ENCODE measurements at regions not wholly inside any gene's neighbourhood (a gene's known extent, or its start where the extent isn't known, plus 50 kb on each side); places are given as distances from the start of the nearest gene placed in this dataset.
"Not testable (repeated sequence)": the region's sequence is repeated elsewhere in the genome, so short reads cannot be mapped to it uniquely, and the experiment has no call there.

DNA sequence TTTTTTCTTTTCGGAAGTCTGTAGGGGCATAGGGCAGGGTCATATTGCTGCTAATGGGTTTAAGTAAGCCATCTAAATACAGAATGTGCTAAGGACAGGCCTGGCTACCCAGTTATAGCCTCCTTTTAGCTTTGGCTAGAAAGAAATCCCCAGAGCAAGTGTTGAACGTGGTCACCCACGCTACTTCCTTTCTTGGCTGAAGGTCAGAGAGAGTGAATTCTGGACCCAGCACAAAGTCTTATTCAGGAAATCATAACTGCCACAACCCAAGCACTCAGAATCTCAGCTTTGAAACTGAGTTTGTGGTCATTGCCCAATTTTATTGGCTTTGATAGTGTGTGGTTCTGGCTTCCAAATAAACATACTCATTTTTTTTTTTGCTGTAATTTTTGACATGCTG lies 542.1 kb upstream of the ATP2B1 start:
- DNase-seq: no peak

DNA sequence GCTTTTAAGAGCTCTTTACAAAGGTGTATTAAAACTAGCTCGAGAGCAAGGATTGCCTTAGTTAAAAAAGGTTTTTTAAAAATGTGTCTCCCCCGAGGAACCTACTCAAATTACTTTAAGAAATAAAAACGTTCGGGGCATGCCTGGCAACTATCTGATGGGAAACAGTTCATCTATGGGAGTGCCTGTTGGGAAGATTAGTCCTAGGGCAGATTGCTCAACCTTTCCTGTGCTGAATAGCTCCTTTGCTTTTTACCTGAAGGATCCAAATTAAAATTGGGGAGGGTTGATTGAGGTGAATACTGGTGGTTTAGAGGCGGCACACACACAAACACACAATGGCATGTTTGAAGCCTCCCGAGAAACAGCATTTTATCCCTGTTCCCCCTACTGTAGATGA lies 541.4 kb upstream of the ATP2B1 start:
- no peak for DNase-seq

DNA sequence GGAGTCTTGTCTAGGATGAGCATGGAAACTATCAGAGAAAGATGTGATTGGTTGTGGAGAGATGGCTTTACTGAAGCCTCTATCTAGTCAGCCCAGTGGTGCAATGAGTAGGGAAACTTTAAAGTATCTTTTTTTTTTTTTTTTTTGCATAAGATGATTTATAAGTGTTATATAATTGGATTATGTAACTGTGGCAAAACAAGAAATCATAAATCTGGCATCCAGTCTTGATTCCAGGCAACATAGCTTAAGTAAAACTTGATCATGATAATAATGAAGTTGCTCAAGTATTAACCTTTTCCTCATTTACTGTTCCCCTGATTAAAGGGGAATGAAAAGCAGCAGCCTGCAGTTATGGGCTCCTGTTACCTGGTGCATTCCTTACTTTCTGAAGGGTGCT lies 538.0 kb upstream of the ATP2B1 start:
- no peak for DNase-seq

DNA sequence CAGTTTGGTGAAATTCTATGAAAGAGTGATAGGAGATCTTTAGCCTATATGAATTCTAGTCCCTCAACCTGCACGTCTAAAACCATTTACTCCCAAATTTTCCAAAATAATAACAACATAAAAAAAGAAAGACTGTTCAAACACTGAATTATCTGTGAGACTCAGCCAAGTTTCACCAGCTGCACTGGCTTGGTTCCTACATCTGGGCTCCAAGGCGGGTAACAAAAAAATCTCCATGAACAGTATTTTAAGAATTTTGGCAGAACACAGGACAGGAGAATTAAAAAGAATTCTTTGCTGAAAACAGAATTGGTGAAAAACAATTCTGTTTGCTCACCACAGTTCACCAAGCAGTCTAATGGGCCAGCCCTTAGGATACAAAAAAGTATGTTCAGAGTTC lies 536.8 kb upstream of the ATP2B1 start:
- no peak for DNase-seq

DNA sequence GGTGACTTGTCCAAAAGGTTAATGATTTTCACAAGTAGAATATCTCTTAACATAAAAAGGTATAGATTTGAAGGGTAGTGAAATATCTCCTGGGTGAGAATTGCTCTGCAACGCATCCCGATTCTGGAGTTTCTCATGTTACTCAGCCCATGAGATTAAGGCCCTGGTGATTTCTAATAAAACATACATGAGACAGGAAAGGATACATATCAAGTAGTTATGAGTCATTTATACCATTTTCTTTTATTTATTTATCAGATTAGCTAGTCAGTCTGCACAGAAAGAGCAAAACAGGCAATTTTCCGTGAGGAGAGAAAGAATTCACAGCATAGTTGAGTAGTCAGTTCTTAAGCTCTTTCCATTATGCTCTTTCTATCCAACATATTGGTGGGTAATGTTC lies 535.6 kb upstream of the ATP2B1 start:
- DNase-seq: no peak

DNA sequence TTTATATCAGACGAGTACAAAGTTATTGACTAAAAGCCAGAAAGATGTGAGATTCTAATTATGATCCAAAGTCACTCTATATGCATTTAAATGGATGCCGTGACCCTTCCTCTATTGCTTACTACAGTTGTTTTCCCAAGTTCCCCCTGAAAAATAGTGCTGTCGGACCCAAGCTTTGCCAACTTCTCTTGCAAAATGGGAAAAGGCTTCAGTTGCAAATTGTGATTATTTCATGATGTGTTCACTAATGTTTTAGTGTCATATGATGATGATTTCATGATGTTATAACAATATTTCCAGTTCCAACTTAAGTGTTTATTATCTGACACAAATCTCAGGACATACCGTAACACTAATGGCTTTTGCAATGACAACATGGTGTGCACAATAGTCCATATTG lies 534.6 kb upstream of the ATP2B1 start:
- DNase-seq: no peak

DNA sequence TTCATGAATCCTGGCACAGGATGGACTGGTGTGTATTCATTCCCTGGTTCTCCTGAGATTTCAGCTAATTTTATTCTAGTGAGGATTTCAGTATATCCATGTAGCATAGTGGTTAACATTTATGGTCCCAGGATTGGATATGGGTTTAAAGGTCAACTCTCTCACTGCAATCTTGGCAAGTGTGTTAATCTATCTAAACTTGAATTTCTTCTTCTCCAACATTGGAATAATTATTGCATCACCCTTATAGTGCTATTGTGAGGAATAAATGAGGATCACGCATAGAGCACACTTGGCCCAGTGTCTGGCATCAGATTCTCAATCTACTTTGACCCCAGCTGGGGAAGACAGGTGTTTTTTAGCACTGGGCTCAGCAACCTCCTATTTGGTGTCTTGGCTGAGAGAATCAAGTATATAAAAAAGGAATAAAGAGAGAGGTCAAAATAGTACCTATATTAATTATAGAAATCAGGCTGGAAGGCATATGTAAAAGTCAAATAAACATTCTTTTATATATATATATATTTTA lies 531.2 kb upstream of the ATP2B1 start:
- no peak for DNase-seq

DNA sequence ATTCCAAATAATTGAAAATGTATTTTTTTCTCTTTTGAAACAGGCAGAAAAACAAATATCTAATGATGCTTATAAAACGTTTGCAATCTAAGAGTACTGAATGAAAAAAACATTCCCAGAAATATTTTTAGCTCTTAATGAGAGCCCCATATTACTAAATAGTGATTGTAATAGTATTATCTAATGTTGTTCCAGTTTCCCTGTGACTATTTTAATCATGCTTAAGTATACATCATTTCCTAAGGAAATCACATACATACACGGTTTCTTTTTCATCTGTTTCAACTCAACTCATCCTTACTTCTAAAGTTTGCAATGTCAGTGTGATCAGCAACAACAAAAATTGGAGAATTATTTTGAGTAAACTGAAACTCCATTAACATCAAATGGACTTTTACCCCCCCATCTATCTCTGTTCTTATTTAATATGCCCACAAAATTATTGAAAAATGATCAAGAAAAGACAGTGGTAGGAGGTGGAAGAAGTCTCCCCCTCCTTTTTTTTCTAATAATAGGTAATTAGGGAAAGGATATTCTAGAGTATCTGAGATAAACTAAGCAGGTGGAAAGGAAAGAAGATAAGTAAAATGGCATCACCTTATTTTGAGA lies 530.1 kb upstream of the ATP2B1 start:
- no peak for DNase-seq

DNA sequence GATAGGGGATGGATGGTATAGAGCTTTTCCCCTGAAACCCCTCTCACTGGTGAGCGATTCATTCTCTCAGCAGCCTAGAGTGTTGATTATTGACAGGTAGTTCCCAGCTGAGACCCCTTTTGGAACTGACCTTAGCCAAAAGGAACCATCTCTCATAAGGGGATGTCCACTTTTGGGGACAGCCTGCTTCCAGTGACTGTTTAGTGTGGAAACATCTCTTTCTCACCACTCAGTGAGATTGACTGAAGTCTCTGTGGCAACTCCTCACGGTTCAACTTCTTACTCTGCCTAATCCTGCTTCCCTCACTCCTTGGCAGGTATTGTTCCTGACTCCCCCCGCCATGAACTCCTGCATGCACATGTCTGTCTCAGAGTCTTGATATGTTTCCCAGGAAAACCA lies 529.2 kb upstream of the ATP2B1 start:
- DNase-seq: no peak

DNA sequence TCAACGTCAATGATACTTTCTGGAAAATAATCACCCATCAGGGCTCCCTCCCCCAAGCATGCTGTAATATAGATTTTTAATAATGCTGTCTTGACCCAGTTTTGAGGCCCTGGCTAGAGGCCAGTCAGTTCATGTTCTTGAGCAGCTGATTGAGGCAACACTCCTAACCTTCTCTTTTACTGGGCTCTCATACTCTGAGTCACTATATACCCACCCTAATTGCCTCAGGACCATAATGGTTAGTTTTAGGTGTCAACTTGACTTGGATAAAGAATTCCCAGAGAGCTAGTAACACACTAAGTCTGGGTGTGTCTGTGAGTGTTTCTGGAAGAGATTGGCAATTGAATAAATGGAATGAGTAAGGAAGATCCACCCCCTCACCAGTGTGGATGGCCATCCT lies 527.0 kb upstream of the ATP2B1 start:
- DNase-seq: no peak

DNA sequence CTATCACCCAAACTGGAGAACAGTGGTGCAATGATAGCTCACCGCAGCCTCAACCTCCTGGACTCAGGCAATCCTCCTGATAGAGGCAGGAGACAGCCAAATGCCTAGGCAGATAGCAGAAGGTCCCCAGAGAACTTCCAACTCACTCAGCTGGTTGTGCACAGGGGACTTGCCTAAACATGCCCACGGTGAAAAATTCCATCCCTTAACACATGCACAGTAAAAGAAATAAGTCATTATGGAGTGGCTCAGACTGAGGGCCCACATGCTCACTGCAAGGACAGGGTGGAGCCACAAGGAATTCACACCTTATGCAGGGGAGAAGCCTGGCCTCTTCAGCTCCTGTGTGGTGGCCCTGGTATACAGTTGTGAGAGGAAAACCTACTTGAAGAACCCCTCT lies 525.8 kb upstream of the ATP2B1 start:
- DNase-seq: no peak

DNA sequence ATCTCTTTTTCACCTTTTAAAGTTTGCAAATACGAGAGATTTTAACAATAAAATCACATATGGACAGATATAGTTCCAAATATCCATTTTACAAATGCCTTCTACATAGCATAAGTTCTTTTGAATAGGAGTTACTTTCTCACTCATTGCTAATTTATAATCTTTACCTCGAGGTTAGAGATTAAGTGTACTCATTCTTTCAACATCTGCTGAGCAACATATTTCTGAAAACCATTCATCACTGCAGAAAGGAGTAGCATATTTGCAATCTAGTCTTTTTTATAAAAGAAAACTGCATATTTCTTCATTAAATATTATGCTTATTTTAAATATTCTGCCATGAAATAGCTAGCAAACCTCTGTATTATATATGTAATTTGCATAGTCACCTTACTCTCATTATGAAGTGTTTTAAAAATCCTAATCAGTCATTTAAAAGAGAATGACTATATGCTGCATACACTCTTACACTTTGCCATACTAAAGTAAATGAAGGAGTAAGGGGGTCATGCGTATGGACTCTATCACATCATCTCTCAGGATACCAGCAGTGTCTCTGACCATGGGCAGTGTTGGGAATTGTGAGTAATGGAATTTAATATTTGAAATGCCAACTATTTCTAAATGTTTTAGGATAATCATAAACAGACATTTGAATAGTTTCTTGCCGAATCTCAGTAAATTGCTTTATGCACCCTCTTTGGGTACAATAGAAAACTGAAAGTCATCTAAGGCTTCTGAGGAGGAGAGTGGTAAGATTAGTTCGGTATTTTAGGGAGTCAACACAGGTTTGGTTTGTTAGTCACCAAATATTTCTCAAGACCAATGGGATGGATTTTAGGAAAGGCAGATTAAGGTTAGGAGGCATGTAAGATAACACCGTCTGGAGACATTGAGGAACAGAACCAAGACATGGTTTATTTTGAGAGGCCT lies 524.8 kb upstream of the ATP2B1 start:
- DNase-seq: no peak

DNA sequence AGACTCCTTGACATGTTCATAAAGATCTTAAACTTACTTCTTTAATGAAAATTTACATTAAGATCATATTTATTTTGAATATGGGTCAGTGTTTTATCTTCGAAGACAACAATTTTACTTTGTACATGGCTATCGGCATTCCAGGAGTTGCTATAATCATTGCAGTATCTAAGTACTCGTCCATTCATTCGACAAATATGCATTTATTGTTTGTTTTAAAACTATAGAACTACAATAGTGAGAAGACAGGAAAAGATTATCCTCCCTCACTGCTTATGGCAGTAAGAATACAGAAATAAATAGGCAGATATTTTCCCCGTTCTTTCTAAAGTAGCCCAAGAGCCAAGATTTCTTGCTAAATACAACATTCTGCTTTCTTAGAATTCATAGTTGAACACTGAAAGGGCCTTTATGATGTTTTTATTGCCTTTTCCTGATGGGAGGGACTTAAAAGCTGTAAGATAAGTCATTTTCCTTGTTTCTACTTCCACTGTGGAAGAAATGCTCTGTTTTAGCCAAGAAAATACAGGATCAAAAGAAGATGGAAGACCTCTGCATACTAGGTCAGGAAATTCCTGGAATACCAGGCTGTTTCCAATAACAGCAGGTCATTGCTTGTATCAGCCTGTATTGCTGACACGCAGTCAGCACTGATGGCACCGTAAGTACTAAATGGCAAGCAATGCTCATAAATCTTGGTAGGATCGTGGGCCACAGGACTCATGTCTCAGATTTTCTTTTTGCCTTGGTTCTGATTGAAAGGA lies 521.0 kb upstream of the ATP2B1 start:
- no peak for DNase-seq

DNA sequence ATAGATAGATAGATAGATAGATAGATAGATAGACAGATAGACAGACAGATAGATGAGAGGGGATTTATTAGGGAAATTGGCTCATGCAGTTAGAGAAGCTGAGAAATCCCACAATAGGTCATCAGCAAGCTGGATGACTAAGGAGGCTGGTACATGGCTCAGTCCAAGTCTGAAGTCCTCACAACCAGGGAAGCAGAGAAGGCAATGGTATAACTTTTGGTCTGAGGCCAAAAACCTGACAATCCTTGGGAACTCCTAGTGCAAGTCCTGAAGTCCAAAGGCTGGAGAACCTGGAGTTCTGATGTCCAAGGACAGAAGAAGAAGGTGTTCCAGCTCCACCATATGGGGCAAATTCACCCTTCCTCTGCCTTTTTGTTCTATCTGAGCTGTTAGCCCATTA lies 517.6 kb upstream of the ATP2B1 start:
- DNase-seq: no peak

DNA sequence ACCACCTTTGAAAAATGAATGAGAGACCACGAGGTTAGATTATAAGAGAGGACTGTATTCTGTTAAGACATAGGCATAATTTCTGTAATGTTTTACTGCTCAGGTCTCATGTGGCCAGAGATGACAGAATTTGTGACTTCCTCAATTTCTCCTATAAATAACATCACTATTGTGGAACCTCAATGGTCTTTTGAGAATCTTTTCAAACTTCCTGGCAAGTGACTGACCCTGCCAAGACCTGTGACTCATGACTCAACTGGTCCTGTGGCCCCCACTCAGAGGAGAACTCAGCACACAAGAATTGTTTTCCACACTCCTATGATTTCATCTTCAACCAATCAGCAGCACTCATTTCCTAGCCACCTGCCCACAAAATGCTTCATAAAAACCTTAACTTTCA lies 508.2 kb upstream of the ATP2B1 start:
- no peak for DNase-seq

DNA sequence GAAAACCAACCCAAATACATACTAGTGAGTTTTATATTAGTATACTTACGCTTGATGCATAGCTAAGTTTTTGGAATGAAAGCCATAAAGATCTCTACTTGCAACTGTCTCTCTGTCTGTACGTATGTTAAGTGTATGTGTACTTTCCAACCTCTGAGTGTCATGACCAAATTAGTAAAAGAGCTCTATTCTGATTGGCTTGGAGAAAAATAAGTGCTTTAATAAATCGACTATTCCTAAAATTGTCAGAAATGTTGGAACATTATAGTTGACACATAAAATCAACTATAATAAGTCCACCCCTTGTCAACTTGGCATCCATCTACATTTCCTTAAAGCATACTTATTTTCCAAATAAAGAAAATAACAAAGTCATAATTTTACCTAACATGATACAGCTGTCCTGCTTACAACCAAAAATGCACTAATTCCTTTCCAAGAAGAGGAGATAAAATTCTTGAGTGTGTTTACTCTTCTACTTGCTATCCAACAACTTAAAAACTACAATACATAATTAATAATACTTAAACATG lies 507.4 kb upstream of the ATP2B1 start:
- no peak for DNase-seq

DNA sequence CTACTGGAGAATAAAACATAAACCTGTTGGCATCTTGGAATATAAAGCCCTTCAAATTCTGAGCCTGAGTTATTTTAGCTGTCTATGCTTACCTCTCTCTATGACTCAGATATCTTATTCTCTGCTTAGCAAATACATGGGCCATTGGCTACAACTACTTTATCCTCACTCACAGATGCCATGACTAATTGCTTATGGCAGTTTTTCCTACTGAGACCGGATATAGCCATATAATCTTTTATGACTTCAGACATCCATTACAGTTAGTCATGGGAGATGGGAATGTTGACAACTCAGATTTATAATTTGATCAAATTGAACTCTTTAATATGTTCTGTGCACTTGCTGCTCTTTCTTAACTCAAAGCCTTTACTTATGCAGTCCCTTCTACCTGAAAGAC lies 502.4 kb upstream of the ATP2B1 start:
- DNase-seq: no peak

DNA sequence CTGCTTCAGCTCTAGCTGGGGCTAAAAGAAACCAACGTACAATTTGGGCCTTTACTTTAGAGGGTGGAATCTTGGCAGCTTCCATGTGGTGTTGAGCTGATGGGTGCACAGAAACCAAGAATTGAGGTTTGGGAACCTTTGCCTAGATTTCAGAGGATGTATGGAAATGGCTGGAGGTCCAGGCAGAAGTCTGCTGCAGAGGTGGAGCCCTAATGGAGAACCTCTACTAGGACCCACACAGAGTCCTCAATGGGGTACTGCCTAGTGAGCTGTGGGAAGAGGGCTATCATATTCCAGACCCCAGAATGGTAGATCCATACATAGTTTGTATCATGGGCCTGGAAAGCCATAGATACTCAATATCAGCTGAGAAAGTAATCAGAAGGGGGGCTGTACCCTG lies 500.4 kb upstream of the ATP2B1 start:
- DNase-seq: no peak

DNA sequence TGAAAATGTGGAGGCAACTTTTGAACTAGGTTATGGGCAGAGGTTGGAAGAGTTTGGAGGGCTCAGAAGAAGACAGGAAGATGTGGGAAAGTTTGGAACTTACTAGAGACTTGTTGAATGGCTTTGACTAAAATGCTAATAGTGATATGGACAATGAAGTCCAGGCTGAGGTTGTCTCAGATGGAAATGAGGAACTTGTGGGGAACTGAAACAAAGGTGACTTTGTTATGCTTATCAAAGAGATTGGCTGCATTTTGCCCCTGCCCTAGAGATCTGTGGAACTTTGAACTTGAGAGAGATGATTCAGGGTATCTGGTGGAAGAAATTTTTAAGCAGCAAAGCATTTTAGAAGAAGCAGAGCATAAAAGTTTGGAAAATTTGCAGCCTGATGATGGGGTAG lies 499.7 kb upstream of the ATP2B1 start:
- DNase-seq: not testable (repeated sequence)

DNA sequence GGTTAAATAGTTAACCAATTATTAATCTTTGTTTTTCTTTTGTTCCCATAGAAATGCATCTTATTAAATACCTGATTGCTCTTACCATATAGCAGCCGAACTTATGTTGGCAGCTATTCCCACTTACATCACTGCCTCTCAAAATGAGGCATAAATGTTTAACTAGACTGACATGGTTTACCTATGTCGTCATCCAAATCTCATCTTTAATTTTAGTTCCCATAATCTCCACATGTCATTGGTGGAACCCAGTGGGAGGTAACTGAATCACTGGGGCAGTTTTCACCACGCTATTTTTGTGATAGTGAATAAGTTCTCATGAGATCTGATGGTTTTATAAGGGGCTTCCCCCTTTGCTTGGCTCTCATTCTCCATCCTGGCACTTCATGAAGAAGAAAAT lies 499.2 kb upstream of the ATP2B1 start:
- DNase-seq: no peak

DNA sequence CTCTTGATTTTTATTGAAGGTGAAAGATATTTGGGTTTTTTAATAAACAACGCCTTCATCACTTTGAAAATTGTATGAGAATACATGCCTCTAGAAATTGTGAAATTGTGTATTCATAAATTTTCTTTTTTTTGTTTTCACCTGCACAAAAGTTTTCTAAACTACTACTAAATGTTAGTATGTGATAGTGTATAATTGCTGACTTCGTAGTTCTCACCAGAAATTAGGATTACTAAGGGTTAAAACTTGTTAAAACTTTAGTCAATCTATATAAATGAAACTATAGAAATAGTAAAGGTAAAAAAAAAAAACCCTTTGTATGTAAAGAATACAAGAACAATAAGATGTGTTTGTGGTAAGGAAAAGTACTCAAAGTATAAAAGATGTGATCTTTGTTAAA lies 496.5 kb upstream of the ATP2B1 start:
- no peak for DNase-seq

DNA sequence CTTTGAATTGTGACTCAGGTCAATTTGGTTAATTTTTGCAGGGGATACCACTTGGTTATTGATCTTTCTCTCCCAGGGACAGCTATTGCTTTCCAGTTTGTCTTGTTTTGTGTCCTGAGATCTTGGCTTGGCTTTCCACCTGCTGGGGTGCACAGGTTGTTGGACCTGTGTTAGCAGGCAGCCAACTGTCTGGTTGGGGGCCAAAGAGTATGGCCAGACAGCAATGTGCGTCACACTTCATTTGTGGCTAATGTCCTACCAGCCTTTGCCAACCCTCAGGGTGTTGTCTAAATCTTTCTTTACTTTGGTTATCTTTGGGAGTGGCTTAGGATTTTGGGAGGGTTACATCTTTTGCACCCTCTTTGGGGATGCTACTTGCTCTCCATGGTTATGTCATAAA lies 494.9 kb upstream of the ATP2B1 start:
- no peak for DNase-seq

DNA sequence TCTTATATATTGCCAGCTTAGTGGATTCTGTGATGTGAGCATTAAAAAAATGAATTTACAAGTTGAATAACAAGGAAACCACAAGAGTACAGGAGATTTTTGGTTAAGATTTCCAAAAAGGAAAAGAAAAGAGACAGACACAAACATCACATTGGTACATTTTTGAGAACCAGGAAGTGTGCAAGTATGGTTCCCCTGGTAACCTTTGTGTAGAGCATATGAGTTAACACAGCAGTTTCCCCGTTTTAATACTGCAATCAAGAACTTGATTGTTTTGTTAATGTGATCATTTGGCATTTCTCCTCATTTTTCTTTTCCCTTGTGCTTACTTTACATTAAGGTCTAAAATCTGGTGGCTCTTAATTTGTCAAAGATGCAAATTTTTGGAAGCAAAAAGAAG lies 490.4 kb upstream of the ATP2B1 start:
- no peak for DNase-seq
